ENCODE measurements at regions not wholly inside any gene's neighbourhood (a gene's known extent, or its start where the extent isn't known, plus 50 kb on each side); places are given as distances from the start of the nearest gene placed in this dataset.

GRCh38 chr6:26149240-26149639 is 62.0 kb downstream of the HFE start:
- no peaks in the 10 kb centered on the region for H3K27me3 ChIP-seq (ENCODE audit: control insufficient read depth, insufficient read depth, low read length)
- no peaks in the 10 kb centered on the region for H3K36me3 ChIP-seq (ENCODE audit: control insufficient read depth, insufficient read depth, low read length)
- H3K4me1 ChIP-seq: no peaks in the 10 kb centered on the region
- TF ChIP-seq CTCF (IDR thresholded peaks at IDR 0.05): no peak
- H3K4me2 ChIP-seq (ENCODE audit: low read length): no peak overlapping the region
- H3K9ac ChIP-seq: no peak overlapping the region
- H2AFZ ChIP-seq: no peak overlapping the region
- H3K4me3 ChIP-seq (ENCODE audit: low read depth, low read length): no peak overlapping the region
- H3K9me3 ChIP-seq (ENCODE audit: control insufficient read depth, low read length): no peaks in the 10 kb centered on the region
- H3K79me2 ChIP-seq: no peaks in the 10 kb centered on the region
- no peak overlapping the region for H3K27ac ChIP-seq

- Histone ChIP-seq H3K4me1 (peaks cover 4% of the 10 kb centered on the region), H2AFZ (no peak overlapping the region), H3K79me2 (no peaks in the 10 kb centered on the region), H3K9me3 (ENCODE audit: control insufficient read depth, low read length) (no peaks in the 10 kb centered on the region), H3K27ac (no peak overlapping the region), H3K9ac (no peak overlapping the region), H3K36me3 (ENCODE audit: control insufficient read depth, insufficient read depth, low read length) (no peaks in the 10 kb centered on the region), H3K4me2 (ENCODE audit: low read length) (no peak overlapping the region), H3K4me3 (ENCODE audit: low read depth, low read length) (no peak overlapping the region), H3K27me3 (ENCODE audit: control insufficient read depth, insufficient read depth, low read length) (no peaks in the 10 kb centered on the region)
- TF ChIP-seq CTCF (IDR thresholded peaks at IDR 0.05): no peak
These were observed 65.2 kb downstream of the HFE start for GRCh38 chr6:26152226-26153101.

GRCh38 chr6:26155061-26155930 is 68.1 kb downstream of the HFE start:
- no peaks in the 10 kb centered on the region for H3K36me3 ChIP-seq (ENCODE audit: control insufficient read depth, insufficient read depth, low read length)
- H3K4me2 ChIP-seq (ENCODE audit: low read length): peak overlapping the region; percentile 94
- peak overlapping the region; percentile 85 for H2AFZ ChIP-seq
- H3K27ac ChIP-seq: peak overlapping the region; percentile 96
- peaks cover 14% of the 10 kb centered on the region for H3K4me1 ChIP-seq
- no peaks in the 10 kb centered on the region for H3K27me3 ChIP-seq (ENCODE audit: control insufficient read depth, insufficient read depth, low read length)
- no peak for TF ChIP-seq CTCF (IDR thresholded peaks at IDR 0.05)
- no peaks in the 10 kb centered on the region for H3K9me3 ChIP-seq (ENCODE audit: control insufficient read depth, low read length)
- H3K79me2 ChIP-seq: no peaks in the 10 kb centered on the region
- H3K9ac ChIP-seq: no peak overlapping the region
- H3K4me3 ChIP-seq (ENCODE audit: low read depth, low read length): peak overlapping the region; percentile 89

GRCh38 chr6:26156105-26156849 is 69.0 kb downstream of the HFE start:
- peak; percentile 15 for TF ChIP-seq CTCF (IDR thresholded peaks at IDR 0.05)
- Histone ChIP-seq H3K27me3 (ENCODE audit: control insufficient read depth, insufficient read depth, low read length) (no peaks in the 10 kb centered on the region), H3K9me3 (ENCODE audit: control insufficient read depth, low read length) (no peaks in the 10 kb centered on the region), H3K4me1 (peaks cover 14% of the 10 kb centered on the region), H3K27ac (peak overlapping the region; percentile 96), H3K4me2 (ENCODE audit: low read length) (peak overlapping the region; percentile 94), H3K36me3 (ENCODE audit: control insufficient read depth, insufficient read depth, low read length) (no peaks in the 10 kb centered on the region), H2AFZ (peak overlapping the region; percentile 85), H3K4me3 (ENCODE audit: low read depth, low read length) (peak overlapping the region; percentile 89), H3K79me2 (no peaks in the 10 kb centered on the region), H3K9ac (peak overlapping the region; percentile 49)
